Activated CD8-positive, alpha-beta memory T cell treated with anti-CD3 and anti-CD28 coated beads for 1 hour (primary cell): ENCODE measurements at regions not wholly inside any gene's neighbourhood (a gene's known extent, or its start where the extent isn't known, plus 50 kb on each side); places are given as distances from the start of the nearest gene placed in this dataset.

ENCODE experiments used
- DNase-seq, 2 donors: peaks; one replicate each; pipeline ENCODE4 v3.0.0-alpha.2; 2020; ENCODE audit warnings: low read depth in 1 of 2; ENCODE audit errors: extremely low read depth in 1 of 2

DNA sequence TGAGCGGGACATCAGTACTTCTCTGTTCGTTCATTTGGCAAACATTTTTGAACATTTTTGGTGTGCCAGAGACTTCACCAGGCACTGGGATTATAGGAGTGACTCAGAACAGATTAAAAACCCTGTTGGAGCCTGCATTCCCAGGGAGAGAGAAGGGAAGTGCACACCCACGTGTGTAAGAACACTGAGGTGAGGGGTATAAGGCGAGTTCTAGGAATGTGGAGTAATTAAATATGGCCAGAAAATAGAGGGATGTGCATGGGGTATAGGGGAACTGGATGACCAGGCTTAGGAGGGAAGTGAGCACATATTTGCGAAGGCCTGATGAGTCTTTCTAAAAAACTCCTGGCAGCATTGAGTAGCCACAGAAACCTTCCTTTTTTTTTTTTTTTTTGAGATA, 401.2 kb upstream of the C2CD4B start:
- DNase-seq = no peak

DNA sequence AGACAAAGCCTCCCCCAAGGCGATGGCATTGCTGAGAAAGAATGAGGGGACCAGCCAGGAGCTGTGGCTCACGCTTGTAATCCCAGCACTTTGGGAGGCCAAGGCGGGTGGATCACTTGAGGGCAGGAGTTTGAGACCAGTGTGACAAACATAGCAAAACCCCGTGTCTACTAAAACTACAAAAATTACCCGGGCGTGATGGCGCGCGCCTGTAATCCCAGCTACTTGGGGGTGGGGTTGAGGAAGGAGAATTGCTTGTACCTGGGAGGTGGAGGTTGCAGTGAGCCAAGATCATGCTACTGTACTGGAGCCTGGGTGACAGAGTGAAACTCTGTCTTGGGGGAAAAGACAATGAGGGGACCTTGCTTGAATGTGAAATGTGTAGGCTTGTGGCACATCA, 402.4 kb upstream of the C2CD4B start:
- no peak for DNase-seq

DNA sequence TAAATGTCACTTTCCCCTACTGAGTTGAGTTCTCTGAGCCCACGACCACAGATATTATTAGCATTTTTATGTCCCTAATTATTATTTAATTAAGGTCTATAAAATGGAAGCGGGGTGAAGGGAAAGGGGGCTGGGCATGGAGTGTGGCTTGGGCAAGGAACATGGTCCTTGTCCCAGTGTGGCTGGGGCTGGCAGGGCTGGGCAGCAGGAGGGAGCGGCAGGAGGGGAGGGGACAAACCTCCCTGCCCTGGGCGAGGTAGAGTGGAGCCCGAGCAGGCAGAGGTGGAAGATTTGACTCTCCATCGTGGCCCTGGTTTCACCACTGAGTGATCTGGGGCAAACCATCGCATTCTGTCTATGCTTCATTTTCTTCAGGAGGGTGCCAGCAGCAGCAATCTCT, 402.9 kb upstream of the C2CD4B start:
- DNase-seq = no peak

DNA sequence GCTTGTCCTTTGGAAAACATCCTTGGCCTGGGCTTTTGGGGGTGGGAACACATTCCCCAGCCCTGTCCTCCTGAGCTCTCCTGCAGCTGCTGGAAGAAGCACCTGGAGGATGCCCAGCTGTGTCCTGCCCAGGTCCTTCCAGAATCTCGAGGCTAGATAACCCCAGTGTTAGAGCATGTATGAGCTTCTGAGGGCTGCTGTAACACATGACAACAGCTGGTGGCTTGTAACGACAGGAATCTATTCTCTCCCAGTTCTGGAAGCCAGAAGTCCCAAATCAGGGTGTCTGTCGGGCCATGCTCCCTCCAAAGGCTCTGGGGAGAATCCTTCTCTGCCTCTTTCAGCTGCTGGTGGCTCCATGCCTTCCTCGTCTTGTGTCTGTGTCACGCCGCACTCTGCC, 403.6 kb upstream of the C2CD4B start:
- DNase-seq = no peak

DNA sequence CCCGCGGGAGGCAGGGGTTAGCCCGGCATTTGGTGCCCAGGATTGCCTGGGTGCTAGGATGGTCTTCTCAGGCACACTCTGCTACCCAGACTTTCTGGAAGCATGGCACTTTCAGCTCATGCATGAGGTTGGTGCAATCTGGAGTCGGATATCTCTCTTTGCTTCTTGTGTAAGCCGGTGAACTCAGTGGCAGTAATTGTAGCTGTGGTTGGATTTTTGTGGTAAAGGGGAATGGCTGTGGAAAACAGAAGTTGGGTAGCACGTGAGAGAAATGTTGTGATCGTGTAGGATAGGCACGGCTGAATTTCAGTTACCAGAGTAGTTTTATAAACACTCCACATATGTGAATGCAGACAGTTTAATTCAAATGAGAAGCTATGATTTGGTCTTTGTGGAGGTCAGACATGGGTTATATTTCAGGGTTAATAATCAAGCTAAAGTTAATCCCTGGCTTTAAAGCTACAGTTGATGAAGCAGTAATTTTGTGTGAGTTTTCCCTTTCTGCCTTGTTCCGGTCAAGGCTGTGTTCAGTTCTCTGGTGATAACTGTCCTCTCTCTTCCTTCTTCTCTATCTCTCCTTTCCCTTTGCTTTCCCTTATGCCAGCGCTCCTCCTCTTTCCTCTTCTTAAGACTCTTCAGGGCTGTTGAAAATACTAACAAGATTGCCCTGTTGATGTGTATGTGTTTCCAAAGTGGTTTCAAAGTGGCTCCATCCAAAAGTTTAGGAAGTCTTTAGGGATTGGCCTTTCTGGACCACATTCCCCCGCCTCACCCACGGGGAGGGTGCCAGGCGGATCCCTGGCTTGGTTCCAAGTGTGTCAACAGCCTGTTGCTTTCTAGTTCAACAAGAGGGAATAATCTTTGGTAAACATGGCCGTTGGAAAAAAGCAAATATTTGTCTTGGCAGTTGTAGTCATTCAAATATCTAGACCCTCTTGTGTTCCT, 404.6 kb upstream of the C2CD4B start:
- no peak for DNase-seq

DNA sequence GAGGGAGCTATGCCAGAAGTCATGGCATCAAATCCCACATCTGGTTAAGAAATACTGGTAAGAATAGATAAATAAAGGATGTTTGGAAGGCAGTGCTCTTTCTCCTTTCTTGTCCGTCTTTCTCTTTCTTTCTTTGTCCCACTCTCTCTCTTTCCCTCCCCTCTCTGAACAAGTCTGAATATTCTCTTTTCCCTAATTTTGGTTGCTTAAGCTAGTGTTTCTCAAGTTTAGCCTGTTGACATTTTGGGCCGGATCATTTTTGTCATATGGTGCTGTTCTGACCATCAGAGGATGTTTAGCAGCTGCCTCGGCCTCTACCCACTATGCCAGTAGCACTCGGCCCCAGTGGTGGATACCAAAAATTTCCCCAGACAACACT, 405.3 kb upstream of the C2CD4B start:
- DNase-seq = no peak

DNA sequence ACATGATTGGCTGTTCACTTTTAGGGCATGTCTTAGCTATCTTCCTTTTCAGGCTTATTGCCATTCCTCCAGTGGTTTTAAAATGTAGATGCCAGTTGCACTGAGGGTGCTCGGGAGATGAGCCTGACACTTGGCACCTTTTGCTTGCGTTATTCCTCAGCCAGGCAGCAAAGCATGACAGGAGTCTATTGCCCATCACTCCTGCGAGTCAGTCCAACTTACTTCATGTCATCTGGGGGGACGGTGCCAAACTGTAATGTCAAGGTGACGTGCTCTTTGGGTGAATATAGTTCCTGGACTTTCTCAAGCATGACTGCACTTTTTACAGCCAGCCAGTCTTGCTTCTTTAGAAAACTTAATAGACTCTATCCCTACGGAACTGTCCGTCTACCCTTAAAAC, 406.0 kb upstream of the C2CD4B start:
- no peak for DNase-seq

DNA sequence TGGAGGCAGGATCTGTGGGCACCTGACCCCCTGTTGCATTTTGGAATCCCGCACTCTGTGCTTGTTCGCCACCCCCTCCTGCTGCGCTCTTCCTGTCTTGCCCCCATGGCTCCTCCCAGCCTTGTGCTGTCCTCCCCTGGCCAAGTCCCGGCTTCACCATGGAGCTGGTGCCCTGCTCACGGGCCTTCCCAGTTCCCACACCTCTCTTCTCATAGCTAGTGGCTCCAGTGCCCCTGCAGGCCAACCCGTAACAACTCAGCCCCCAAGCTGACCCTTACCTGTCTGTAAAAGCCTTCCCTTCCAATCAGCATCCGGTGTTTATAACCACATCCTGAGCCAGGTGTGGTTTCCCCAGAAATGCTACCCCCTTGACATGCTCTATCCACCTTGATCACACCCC, 407.7 kb upstream of the C2CD4B start:
- no peak for DNase-seq

DNA sequence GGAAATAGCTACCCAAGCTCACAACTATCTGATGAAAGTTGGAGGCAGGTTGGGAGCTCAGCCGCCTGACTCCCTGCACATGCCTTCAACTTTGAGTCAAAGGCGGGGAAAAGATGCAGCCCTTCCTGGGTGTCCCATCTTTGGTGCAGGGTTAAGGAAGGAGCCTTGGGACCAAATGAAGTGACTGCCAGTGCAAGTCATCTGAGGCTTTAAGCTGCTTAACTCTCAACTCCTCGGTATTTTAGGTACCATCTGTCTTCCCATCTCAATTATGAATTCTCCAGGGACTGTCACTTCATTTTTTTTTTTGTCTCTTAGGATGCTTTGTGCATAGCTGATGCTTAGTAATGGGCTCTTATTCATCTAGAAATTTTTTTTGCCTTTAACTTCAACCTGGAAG, 408.8 kb upstream of the C2CD4B start:
- DNase-seq = no peak

DNA sequence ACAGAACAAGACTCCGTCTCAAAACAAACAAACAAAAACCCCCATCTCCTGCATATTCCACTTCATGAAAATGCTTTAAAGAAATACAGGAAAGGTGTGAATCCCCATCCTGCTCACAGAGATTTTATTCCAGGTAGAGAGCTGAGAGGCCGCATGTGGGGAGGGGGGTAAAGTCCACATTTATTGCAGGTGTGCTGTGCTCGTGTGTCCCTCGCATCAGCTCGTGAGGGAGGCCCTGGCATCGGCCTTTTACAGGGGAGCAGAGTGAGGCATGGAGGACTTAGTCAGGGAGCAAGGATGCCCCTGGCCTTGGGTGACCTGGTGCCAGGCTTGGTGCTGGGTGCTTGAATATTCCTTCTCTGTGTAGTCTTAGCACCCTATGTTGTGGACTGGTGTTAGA, 413.5 kb upstream of the C2CD4B start:
- no peak for DNase-seq

DNA sequence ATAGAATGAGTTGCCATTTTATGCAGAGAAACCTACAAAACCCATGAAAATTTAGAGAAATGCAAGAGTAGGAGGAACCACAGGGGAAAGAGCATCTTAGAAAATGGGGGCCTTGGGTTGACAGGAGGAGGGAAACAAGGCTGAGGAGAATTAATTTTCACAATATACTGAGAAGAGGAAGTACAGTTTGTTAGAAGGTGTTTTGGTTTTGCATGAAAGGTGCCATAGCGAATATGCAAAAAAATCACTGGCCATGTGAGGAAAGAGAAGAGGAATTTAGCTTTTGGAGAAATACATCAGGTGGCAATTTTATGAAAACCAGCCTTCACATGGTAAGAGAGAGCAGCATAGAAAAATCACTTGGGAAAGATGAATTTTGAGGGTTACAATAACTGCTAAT, 413.9 kb upstream of the C2CD4B start:
- DNase-seq = no peak

DNA sequence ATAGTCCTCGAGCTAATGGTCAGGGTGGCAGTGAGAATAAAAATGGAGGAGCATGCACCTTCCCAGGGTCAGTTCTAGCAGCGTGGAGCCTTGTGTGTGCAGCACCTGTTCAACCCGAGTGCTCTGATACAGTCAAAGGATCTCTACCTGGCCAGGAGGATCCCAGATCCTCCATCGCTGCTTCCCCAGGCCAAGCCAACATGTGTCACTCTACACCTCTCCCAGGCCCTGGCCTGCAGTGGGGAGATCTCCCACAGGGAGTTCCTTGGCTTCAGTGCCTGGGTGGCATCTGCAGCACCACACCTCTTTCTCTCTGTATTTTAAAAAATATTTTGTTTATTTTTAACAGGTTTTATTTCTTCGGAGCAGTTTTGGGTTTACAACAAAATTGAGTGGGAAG, 414.8 kb upstream of the C2CD4B start:
- DNase-seq = no peak

DNA sequence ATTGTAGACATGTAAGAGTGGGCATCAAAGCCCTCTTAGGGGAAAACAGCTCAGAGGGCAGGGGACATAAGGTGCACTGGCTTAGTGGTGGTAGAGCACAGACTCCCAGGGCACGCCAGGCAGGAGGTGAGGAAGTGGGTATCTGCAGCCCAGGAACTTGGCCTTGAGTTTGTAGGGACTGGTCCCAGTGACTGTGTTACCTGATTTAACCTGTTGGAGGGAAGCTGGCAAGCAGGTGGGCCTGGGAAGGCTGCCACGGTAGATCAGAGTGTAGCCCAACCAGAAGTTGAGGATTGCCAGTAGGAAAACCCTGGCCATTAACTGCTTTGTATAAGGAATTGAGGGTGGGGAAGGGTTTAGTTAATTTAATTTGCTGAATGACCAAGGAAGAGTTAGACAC, 417.5 kb upstream of the C2CD4B start:
- no peak for DNase-seq

DNA sequence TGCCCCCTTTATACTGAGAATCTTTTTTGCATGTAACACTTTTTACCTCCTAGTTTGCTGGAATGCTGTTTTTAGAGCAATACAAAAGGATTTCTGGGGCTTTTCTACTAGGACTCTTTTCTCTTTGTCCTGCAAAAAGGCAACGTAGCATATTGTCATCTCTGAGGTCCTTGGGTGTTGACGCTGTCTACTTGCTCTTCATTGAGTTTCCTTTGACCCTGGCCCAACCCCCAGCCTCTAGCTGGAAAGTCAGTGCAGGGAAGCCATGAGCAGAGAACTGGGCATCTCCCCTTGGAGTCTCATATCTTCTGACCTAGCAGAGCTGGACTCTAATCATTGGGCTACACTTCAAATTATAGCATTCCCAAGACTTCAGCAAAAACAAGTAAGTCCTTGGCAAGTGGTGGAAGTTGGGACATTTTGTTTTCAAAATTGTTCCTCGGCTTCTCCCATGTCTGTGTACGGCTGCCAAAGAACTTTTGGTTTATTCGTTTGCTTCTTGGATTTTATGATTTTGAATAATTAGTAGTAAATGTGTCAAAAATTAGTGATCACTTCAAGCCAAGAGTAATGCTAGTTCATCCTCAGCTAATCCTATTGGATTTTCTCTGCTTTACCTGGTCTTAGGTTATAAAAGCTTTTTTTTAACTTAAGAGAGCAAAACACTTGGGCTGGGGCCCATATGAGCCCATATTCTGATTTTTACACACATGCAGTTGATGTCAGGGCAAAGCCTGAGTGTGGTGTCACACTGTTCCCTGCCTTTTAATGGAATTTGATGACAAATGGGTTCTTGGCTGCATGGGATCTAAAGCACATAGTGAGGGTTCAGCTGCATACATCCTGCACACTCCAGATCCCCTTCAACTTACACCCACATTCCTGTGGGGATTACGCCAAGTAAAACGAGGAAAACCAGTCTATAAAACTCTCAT, 419.5 kb upstream of the C2CD4B start:
- DNase-seq = no peak

DNA sequence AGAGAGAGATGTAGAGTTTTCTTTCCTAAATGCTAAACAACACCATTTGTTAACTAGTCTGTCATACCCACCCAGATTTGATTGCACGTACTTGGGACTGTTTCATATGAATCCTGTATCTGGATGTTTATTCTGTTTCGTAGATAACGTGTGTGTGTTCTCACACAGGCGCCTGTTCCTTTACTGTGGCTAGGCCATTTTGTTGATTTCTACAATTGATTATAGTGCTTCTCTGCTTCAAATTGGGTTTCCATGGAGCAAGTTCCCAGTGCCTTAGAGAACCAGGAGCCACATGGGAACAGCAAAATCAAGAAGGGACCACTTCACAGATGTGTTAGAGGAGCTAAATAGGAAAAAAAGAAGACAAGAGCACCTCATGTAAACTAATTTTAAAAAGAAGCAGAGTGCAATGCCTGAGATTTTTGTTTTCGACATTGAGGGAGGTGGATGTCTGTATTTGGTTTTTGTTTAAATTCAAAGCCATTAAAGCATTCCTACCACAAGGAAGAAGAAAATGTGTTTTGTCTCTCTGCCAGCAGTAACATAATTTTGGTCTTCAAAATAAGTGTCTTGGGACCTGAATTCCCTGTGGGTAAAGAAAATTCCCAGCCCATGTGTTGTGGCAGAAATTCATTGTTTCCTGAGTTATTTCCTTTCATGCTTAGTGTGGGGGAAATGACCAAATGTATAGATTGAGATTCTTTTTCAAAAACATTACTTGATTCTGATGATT, 424.0 kb upstream of the C2CD4B start:
- DNase-seq = no peak

DNA sequence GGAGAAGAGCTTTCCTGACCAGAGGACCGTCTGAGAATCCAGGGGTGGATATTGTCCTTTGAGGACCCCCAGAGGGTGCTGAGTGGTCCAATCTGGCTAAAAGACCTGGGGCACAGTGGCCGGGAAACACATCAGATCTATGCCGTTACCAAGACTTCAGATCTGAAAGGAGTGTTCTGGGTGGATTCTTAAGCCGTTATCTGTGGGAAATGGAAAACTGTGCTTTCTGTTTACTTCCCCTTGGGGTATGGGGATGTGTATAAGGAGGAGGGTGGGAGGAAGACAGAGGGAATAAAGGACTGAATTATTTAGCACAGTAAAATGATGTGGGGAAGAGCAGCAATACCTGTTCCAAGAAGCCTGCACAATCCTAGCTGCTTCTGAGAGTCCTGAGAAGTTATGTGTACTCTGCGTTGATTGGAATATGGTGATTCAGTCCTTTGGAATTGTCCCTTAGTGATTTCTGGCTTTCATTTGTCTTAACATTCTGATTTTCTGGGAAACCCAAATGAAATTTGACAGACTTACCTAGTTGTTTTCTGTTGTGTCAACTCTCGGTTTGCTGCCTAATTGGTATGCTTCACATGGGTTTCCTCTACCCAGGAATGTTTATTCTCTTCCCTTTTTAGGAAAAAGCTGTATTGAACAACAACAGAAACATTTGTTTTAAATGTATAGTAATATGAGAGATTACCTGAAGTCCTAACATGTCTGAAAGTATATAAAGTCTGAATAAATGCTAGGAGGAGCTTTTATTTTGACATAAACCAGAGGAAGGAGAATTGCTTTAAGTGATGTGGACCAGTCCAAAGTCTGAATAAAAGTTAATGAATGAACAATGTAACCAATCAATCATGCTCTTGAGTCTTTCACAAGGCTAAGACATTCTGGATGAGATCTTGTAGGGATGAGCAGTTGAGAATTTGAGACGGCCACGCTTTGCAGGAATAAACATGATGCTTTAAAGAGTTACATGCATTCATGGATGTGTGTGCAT, 427.1 kb upstream of the C2CD4B start:
- DNase-seq = no peak

DNA sequence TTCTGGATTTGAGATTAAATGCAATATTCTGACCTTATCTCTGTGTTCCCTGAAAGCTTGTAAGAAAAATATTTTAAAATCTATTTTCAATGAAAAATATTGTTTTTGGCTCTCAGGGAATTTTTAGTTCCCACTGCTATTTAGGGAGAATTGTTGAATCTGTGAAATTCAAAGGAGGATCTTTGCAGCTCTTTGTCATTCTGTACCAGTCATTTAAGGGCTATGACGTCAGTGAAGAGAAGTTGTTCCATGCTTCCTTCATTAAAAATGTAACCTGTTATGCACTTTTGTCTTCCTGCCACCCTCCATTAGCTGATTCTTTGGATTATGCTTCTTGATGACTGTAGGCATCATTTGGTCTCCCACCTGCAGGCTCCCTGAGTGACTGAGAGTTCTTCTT, 427.8 kb upstream of the C2CD4B start:
- no peak for DNase-seq

DNA sequence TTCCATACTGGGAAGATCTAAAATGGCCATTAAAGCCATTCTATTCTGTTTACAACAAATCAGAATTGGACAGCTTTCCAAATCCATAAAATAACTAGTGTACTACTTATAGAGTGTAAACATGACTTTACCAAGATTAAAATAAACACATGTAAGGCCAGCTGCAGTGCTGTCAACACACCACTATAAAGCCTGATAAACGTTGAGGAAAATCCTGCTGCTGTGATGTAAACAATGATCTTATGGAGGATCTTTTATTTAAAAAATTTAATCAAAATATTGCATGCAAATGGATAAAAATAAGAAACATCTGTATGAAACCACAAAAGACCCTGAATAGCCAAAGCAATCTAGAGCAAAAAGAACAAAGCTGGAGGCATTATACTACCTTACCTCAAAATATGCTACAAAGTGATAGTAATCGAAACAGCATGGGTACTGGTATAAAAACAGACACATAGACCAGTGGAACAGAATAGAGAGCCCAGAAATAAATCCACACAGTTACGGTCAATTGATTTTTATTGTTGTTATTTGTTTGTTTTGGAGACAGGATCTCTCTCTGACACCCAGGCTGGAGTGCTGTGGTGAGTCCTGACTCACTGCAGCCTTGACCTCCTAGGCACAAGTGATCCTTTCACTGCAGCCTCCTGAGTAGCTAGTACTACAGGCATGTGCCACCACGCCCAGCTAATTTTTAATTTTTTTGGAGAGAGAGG, 428.8 kb upstream of the C2CD4B start:
- DNase-seq = no peak

DNA sequence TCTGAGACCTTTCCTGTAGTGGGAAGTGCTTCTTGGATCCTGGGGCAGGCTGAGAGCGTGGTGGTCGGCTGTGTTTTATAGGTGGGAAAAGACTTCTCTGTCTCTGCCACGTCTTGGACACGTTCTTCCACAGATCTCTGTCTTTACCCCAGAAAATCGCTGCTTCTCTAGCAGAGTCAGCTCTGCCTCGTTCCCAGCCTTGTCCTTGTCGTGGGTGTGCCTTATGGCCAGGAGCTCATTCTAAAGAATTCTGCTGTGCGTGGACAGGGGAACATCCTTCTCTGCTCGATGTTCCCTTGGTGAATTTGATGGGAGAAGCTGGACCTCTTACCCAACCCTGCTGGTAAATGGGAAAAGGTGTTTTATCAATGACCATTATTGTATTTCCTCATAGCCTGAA, 433.1 kb upstream of the C2CD4B start:
- DNase-seq = no peak
